Hepatocyte (in vitro differentiated cells): ENCODE measurements at regions not wholly inside any gene's neighbourhood (a gene's known extent, or its start where the extent isn't known, plus 50 kb on each side); places are given as distances from the start of the nearest gene placed in this dataset.

Source experiments
- DNase-seq: peaks from one replicate; pipeline ENCODE4 v3.0.0-alpha.2; 2016; ENCODE audit warnings: low spot score
- H2AFZ ChIP-seq: fragments of 200-600 bp; sonication (generic); 2 replicates; pipeline ENCODE4 v1.6.0; 2016; ENCODE audit warnings: antibody characterized with exemption, mild to moderate bottlenecking
- H3K27ac ChIP-seq: fragments of 200-600 bp; sonication (generic); 2 replicates; pipeline ENCODE4 v1.5.1; 2016; ENCODE audit warnings: mild to moderate bottlenecking
- H3K27me3 ChIP-seq: fragments of 200-600 bp; sonication (generic); 2 replicates; pipeline ENCODE4 v1.6.1; 2016
- H3K36me3 ChIP-seq: fragments of 200-600 bp; sonication (generic); replicated peaks from 2 replicates; pipeline ENCODE4 v1.5.1; 2016; ENCODE audit warnings: low read depth; ENCODE audit not compliant: insufficient read depth
- H3K4me1 ChIP-seq: fragments of 200-600 bp; sonication (generic); 2 replicates; pipeline ENCODE4 v1.5.1; 2016; ENCODE audit warnings: mild to moderate bottlenecking, moderate library complexity; ENCODE audit not compliant: insufficient read depth
- H3K4me2 ChIP-seq: fragments of 200-600 bp; sonication (generic); 2 replicates; pipeline ENCODE4 v1.6.0; 2016
- H3K4me3 ChIP-seq: fragments of 200-600 bp; sonication (generic); 2 replicates; pipeline ENCODE4 v1.5.1; 2016; ENCODE audit warnings: mild to moderate bottlenecking
- H3K79me2 ChIP-seq: fragments of 200-600 bp; sonication (generic); 2 replicates; pipeline ENCODE4 v1.6.0; 2017; ENCODE audit warnings: mild to moderate bottlenecking
- H3K9me2 ChIP-seq: fragments of 200-600 bp; sonication (generic); replicated peaks from 2 replicates; pipeline ENCODE4 v1.6.0; 2017; ENCODE audit warnings: mild to moderate bottlenecking; ENCODE audit not compliant: insufficient read depth
- H3K9me3 ChIP-seq: fragments of 200-600 bp; sonication (generic); 2 replicates; pipeline ENCODE4 v1.5.1; 2016; ENCODE audit warnings: low read depth, mild to moderate bottlenecking
- H4K20me1 ChIP-seq: fragments of 200-600 bp; sonication (generic); 2 replicates; pipeline ENCODE4 v1.6.0; 2016; ENCODE audit warnings: mild to moderate bottlenecking; ENCODE audit not compliant: insufficient read depth, poor library complexity, severe bottlenecking
- EZH2 ChIP-seq: fragments of 200-600 bp; sonication (generic); IDR thresholded peaks from 2 replicates; pipeline ENCODE4 v1.6.1; 2016; ENCODE audit warnings: antibody characterized with exemption, mild to moderate bottlenecking, borderline replicate concordance
- EZH2phosphoT487 ChIP-seq: fragments of 200-600 bp; sonication (generic); IDR thresholded peaks from one replicate; pipeline ENCODE4 v1.6.1; 2018; ENCODE audit warnings: antibody characterized with exemption, mild to moderate bottlenecking, low read depth, moderate library complexity; ENCODE audit not compliant: unreplicated experiment, severe bottlenecking
- WGBS: methylation state at CpG from one replicate; pipeline ENCODE4 v1.1.6; 2016; ENCODE audit warnings: low lambda C conversion rate; ENCODE audit errors: missing lambda C conversion rate; 5-methylcytosine and 5-hydroxymethylcytosine counted together
- TF ChIP-seq, protein P1 (sequence below): fragments of 200-600 bp; sonication (generic); IDR thresholded peaks from 2 replicates; pipeline ENCODE4 v1.5.1; 2016; ENCODE audit warnings: antibody characterized with exemption, mild to moderate bottlenecking; ENCODE audit not compliant: poor library complexity

DNA sequence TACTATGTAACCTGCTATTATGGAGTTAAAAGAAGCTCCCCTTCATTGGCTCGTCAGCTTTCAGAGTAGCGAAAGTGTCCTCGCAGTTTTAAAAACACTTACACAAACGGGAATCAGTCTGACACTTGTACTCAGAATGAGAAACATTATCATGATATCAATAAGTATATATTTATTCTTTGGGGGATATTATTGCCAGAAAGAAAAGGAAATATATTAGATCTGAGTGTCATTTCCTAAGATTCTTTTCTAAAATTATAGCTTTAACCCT, 584.5 kb downstream of the ZEB2 start:
- peak; percentile 2 for TF ChIP-seq EZH2
- no peak for TF ChIP-seq EZH2phosphoT487
- Histone ChIP-seq H3K27me3 (peaks cover 18% of the 10 kb centered on the region), H3K27ac (peak overlapping the region; percentile 66), H3K9me2 (no peaks in the 10 kb centered on the region), H3K4me3 (no peak overlapping the region), H3K4me2 (peak overlapping the region; percentile 91), H3K36me3 (no peaks in the 10 kb centered on the region), H3K4me1 (peaks cover 23% of the 10 kb centered on the region), H4K20me1 (no peaks in the 10 kb centered on the region), H3K79me2 (no peaks in the 10 kb centered on the region), H2AFZ (no peak overlapping the region), H3K9me3 (no peaks in the 10 kb centered on the region)
- DNase-seq: no peak
- 65% methylated on average over 4 of the region's 4 CpGs for WGBS

DNA sequence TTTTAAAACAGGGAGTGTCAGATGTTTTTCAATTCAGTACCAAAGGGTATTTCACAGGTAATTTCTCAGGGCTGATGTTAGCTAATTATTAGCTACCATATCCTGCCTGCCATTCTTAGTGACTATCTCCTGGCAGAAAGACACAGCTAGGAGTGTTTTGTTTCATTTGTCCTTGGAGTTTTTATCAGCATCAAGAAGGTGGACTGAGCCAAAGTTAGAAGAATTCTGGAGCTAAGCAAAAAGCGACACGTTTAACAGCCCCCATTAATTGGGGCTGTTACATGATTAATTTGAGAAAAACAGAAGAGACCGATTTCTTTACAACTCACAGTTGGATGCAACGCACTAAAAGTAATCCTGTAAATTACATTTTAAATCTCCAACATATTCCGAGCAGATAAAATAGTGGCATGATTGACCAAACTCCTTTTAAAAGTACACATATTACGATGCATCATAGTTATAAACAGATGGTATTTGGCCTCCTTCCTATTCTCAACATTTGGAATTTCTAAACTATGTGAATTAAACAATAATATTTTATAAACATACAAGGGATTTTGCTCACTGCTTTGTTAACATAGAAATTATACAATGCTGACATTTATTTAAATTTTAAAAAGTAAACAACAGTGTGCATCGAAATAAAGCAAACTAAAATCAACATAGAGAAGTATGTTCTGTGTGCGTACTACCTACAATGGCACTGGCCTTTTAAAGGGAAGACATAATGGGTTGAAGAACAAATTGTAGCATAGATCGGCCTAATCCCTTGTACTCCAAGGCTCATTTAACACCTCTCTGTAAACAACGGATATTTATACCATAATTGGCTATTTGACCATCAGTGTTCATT, 585.1 kb downstream of the ZEB2 start:
- Histone ChIP-seq H3K4me3 (no peak overlapping the region), H3K4me1 (peaks cover 19% of the 10 kb centered on the region), H4K20me1 (no peaks in the 10 kb centered on the region), H3K9me2 (no peaks in the 10 kb centered on the region), H3K27ac (peak overlapping the region; percentile 66), H3K79me2 (no peaks in the 10 kb centered on the region), H3K4me2 (peak overlapping the region; percentile 91), H2AFZ (no peak overlapping the region), H3K27me3 (peaks cover 18% of the 10 kb centered on the region), H3K9me3 (no peaks in the 10 kb centered on the region), H3K36me3 (no peaks in the 10 kb centered on the region)
- WGBS: 33% methylated on average over 10 of the region's 10 CpGs
- TF ChIP-seq EZH2phosphoT487 (no peak), EZH2 (no peak)
- TF ChIP-seq, protein P1, sequence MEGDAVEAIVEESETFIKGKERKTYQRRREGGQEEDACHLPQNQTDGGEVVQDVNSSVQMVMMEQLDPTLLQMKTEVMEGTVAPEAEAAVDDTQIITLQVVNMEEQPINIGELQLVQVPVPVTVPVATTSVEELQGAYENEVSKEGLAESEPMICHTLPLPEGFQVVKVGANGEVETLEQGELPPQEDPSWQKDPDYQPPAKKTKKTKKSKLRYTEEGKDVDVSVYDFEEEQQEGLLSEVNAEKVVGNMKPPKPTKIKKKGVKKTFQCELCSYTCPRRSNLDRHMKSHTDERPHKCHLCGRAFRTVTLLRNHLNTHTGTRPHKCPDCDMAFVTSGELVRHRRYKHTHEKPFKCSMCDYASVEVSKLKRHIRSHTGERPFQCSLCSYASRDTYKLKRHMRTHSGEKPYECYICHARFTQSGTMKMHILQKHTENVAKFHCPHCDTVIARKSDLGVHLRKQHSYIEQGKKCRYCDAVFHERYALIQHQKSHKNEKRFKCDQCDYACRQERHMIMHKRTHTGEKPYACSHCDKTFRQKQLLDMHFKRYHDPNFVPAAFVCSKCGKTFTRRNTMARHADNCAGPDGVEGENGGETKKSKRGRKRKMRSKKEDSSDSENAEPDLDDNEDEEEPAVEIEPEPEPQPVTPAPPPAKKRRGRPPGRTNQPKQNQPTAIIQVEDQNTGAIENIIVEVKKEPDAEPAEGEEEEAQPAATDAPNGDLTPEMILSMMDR: no peak
- DNase-seq: peak; percentile 29

DNA sequence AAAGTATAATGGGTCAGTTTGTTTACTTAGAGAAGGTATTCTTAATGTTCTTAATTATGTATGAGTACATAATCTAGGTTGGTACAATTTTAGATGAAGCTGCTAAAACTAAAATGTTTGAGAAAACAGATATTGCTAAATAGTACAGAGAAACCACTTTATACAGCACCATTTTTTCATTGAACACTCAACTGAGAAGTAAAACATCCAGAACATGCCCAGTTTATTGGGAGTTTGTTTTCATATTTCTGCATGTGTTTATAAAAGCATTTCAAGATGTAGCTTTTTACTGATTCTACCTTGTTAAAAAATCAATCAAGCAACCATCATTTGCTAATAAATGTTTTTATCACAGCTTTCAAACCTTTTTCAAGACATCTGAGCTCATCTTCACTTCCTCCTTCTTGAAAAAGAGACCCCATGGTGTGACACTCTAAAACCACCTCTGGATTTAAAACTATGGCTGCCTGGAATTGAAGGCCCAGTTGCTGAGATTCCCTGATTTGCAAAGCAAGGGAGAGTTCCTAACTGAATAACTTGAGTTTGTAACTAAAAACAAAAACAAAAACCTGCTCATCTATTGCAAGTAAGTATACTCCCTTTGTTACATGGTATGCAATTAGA, 585.9 kb downstream of the ZEB2 start:
- Histone ChIP-seq H3K36me3 (no peaks in the 10 kb centered on the region), H3K79me2 (no peaks in the 10 kb centered on the region), H4K20me1 (no peaks in the 10 kb centered on the region), H3K9me2 (no peaks in the 10 kb centered on the region), H3K27me3 (peaks cover 15% of the 10 kb centered on the region), H3K4me2 (peak overlapping the region; percentile 18), H2AFZ (no peak overlapping the region), H3K4me1 (peaks cover 16% of the 10 kb centered on the region), H3K27ac (peak overlapping the region; percentile 66), H3K4me3 (no peak overlapping the region), H3K9me3 (no peaks in the 10 kb centered on the region)
- DNase-seq: no peak
- TF ChIP-seq EZH2 (no peak), EZH2phosphoT487 (no peak)
- TF ChIP-seq, protein P1: no peak

DNA sequence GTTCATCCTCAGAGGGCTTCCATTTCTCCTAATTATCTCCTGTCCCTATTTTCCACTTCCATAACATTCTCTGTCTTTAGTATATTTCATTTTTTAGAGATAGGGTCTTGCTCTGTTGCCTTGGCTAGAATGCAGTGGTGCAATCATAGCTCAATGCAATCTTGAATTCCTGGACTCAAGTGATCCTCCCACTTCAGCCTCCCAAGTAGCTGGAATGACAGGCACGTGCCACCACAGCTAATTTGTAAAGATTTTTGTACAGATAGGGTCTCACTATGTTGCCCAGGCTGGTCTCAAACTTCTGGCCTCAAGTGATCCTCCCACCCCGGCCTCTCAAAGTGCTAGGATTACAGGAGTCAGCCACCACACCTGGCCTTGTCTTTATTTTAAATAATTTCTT, 589.0 kb downstream of the ZEB2 start:
- H4K20me1 ChIP-seq: no peaks in the 10 kb centered on the region
- H3K27ac ChIP-seq: no peak overlapping the region
- no peaks in the 10 kb centered on the region for H3K36me3 ChIP-seq
- TF ChIP-seq, protein P1: no peak
- no peaks in the 10 kb centered on the region for H3K27me3 ChIP-seq
- H3K4me2 ChIP-seq: no peak overlapping the region
- DNase-seq: no peak
- H3K4me1 ChIP-seq: peaks cover 9% of the 10 kb centered on the region
- H3K79me2 ChIP-seq: no peaks in the 10 kb centered on the region
- 94% methylated on average over 2 of the region's 2 CpGs for WGBS
- H3K9me2 ChIP-seq: no peaks in the 10 kb centered on the region
- no peak overlapping the region for H2AFZ ChIP-seq
- H3K4me3 ChIP-seq: no peak overlapping the region
- H3K9me3 ChIP-seq: no peaks in the 10 kb centered on the region
